ENCODE measurements at regions not wholly inside any gene's neighbourhood (a gene's known extent, or its start where the extent isn't known, plus 50 kb on each side); places are given as distances from the start of the nearest gene placed in this dataset.

DNA sequence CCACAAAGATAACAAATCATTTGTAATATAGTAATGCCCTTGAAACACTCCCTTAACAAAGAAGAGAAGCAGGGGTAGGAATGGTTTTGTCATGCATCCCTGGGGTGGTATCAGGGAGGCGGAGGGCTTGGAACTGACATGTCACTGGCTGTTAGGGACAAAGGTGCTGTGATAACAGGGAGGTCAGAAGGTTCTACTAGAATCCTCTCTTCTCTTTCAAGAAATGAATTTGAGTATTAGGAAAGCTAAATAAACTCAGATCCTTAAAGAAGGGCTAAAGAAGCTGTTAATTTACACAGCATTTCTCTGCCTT, 65.4 kb upstream of the ADAMTS18 start:
- TF ChIP-seq, protein P1, sequence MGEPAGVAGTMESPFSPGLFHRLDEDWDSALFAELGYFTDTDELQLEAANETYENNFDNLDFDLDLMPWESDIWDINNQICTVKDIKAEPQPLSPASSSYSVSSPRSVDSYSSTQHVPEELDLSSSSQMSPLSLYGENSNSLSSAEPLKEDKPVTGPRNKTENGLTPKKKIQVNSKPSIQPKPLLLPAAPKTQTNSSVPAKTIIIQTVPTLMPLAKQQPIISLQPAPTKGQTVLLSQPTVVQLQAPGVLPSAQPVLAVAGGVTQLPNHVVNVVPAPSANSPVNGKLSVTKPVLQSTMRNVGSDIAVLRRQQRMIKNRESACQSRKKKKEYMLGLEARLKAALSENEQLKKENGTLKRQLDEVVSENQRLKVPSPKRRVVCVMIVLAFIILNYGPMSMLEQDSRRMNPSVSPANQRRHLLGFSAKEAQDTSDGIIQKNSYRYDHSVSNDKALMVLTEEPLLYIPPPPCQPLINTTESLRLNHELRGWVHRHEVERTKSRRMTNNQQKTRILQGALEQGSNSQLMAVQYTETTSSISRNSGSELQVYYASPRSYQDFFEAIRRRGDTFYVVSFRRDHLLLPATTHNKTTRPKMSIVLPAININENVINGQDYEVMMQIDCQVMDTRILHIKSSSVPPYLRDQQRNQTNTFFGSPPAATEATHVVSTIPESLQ (CRISPR knock-in tag; conservative IDR thresholded peaks at IDR 0.05): no peak
- TF ChIP-seq, protein P2, sequence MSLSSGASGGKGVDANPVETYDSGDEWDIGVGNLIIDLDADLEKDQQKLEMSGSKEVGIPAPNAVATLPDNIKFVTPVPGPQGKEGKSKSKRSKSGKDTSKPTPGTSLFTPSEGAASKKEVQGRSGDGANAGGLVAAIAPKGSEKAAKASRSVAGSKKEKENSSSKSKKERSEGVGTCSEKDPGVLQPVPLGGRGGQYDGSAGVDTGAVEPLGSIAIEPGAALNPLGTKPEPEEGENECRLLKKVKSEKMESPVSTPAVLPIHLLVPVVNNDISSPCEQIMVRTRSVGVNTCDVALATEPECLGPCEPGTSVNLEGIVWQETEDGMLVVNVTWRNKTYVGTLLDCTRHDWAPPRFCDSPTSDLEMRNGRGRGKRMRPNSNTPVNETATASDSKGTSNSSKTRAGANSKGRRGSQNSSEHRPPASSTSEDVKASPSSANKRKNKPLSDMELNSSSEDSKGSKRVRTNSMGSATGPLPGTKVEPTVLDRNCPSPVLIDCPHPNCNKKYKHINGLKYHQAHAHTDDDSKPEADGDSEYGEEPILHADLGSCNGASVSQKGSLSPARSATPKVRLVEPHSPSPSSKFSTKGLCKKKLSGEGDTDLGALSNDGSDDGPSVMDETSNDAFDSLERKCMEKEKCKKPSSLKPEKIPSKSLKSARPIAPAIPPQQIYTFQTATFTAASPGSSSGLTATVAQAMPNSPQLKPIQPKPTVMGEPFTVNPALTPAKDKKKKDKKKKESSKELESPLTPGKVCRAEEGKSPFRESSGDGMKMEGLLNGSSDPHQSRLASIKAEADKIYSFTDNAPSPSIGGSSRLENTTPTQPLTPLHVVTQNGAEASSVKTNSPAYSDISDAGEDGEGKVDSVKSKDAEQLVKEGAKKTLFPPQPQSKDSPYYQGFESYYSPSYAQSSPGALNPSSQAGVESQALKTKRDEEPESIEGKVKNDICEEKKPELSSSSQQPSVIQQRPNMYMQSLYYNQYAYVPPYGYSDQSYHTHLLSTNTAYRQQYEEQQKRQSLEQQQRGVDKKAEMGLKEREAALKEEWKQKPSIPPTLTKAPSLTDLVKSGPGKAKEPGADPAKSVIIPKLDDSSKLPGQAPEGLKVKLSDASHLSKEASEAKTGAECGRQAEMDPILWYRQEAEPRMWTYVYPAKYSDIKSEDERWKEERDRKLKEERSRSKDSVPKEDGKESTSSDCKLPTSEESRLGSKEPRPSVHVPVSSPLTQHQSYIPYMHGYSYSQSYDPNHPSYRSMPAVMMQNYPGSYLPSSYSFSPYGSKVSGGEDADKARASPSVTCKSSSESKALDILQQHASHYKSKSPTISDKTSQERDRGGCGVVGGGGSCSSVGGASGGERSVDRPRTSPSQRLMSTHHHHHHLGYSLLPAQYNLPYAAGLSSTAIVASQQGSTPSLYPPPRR (CRISPR knock-in tag; IDR thresholded peaks at IDR 0.05; ENCODE audit: borderline replicate concordance): no peak
- TF ChIP-seq HNRNPLL (IDR thresholded peaks at IDR 0.05; ENCODE audit: low read depth, low read length, poor library complexity, severe bottlenecking): no peak
- no peak for TF ChIP-seq NFKBIZ (CRISPR knock-in tag; IDR thresholded peaks at IDR 0.05)
- no peak for TF ChIP-seq ZSCAN30 (CRISPR knock-in tag; IDR thresholded peaks at IDR 0.05)
- TF ChIP-seq, protein P3, sequence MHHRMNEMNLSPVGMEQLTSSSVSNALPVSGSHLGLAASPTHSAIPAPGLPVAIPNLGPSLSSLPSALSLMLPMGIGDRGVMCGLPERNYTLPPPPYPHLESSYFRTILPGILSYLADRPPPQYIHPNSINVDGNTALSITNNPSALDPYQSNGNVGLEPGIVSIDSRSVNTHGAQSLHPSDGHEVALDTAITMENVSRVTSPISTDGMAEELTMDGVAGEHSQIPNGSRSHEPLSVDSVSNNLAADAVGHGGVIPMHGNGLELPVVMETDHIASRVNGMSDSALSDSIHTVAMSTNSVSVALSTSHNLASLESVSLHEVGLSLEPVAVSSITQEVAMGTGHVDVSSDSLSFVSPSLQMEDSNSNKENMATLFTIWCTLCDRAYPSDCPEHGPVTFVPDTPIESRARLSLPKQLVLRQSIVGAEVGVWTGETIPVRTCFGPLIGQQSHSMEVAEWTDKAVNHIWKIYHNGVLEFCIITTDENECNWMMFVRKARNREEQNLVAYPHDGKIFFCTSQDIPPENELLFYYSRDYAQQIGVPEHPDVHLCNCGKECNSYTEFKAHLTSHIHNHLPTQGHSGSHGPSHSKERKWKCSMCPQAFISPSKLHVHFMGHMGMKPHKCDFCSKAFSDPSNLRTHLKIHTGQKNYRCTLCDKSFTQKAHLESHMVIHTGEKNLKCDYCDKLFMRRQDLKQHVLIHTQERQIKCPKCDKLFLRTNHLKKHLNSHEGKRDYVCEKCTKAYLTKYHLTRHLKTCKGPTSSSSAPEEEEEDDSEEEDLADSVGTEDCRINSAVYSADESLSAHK (CRISPR knock-in tag; IDR thresholded peaks at IDR 0.05; ENCODE audit: borderline replicate concordance): no peak
- no peak for TF ChIP-seq ZNF766 (CRISPR knock-in tag; IDR thresholded peaks at IDR 0.05; ENCODE audit: borderline replicate concordance)
- TF ChIP-seq ZNF709 (CRISPR knock-in tag; IDR thresholded peaks at IDR 0.05): no peak
- TF ChIP-seq ZIK1 (CRISPR knock-in tag; IDR thresholded peaks at IDR 0.05; ENCODE audit: borderline replicate concordance, low read depth): no peak
- TF ChIP-seq ZFP1 (CRISPR knock-in tag; IDR thresholded peaks at IDR 0.05): no peak
- TF ChIP-seq ZBTB21 (CRISPR knock-in tag; IDR thresholded peaks at IDR 0.05): no peak
- TF ChIP-seq, protein P4, sequence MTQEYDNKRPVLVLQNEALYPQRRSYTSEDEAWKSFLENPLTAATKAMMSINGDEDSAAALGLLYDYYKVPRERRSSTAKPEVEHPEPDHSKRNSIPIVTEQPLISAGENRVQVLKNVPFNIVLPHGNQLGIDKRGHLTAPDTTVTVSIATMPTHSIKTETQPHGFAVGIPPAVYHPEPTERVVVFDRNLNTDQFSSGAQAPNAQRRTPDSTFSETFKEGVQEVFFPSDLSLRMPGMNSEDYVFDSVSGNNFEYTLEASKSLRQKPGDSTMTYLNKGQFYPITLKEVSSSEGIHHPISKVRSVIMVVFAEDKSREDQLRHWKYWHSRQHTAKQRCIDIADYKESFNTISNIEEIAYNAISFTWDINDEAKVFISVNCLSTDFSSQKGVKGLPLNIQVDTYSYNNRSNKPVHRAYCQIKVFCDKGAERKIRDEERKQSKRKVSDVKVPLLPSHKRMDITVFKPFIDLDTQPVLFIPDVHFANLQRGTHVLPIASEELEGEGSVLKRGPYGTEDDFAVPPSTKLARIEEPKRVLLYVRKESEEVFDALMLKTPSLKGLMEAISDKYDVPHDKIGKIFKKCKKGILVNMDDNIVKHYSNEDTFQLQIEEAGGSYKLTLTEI (CRISPR knock-in tag; conservative IDR thresholded peaks at IDR 0.05): no peak
- TF ChIP-seq ZNF124 (CRISPR knock-in tag; IDR thresholded peaks at IDR 0.05): no peak
- TF ChIP-seq, protein P5, sequence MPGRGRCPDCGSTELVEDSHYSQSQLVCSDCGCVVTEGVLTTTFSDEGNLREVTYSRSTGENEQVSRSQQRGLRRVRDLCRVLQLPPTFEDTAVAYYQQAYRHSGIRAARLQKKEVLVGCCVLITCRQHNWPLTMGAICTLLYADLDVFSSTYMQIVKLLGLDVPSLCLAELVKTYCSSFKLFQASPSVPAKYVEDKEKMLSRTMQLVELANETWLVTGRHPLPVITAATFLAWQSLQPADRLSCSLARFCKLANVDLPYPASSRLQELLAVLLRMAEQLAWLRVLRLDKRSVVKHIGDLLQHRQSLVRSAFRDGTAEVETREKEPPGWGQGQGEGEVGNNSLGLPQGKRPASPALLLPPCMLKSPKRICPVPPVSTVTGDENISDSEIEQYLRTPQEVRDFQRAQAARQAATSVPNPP (CRISPR knock-in tag; IDR thresholded peaks at IDR 0.05): no peak
- CTCF ChIA-PET (ENCODE audit: low intra/inter-chr PET ratio, low total read pairs): no interaction called here
- Histone ChIP-seq H3K4me2 (ENCODE audit: low read depth, low read length) (no peak overlapping the region), H2AFZ (ENCODE audit: low read length) (no peak overlapping the region), H3K4me3 (replicated peaks in 1 of 3; ENCODE audit: insufficient read depth in 1 of 3, low read depth in 2 of 3, low read length in 3 of 3) (no peak overlapping the region), H3K79me2 (ENCODE audit: insufficient read depth, low read length) (no peaks in the 10 kb centered on the region), H3K4me1 (ENCODE audit: insufficient read depth, low read length) (no peaks in the 10 kb centered on the region), H3K27ac (ENCODE audit: extremely low read length, insufficient read depth, low read length) (no peak overlapping the region), H3K9ac (ENCODE audit: insufficient read depth, low read depth, low read length) (no peak overlapping the region), H4K20me1 (ENCODE audit: insufficient read depth, low read length) (no peaks in the 10 kb centered on the region), H3K9me3 (ENCODE audit: low read length) (no peaks in the 10 kb centered on the region), H3K36me3 (replicated peaks in 1 of 2; ENCODE audit: control insufficient read depth in 1 of 2, insufficient read depth in 2 of 2, low read length in 2 of 2) (no peaks in the 10 kb centered on the region), H3K27me3 (ENCODE audit: control insufficient read depth in 1 of 2, insufficient read depth in 2 of 2, low read length in 2 of 2) (no peaks in the 10 kb centered on the region)
- FAIRE-seq (no peak), DNase-seq (ENCODE audit: low spot score) (no peak), ATAC-seq (no peak)
- POLR2A ChIA-PET: no interaction called here
- intact Hi-C loops (cut with micrococcal nuclease; ENCODE audit: unreplicated experiment): no loop called here
- in situ Hi-C loops (cut with HindIII; ENCODE audit: extremely low pct_ligation_motif_present, low pct_unique_long_range_greater_than_20kb): no loop called here
- no TSS peak for BruUV-seq (replicated peaks)
- WGBS (ENCODE audit: low lambda C conversion rate): 14% methylated on average over 1 of the region's 1 CpG

Data from HepG2 (cell line).